ENCODE measurements at regions not wholly inside any gene's neighbourhood (a gene's known extent, or its start where the extent isn't known, plus 50 kb on each side); places are given as distances from the start of the nearest gene placed in this dataset.

GRCh38 chr2:184541591-184541990 is 56.7 kb upstream of the ZNF804A start:
- ATAC-seq (no peak), DNase-seq (ENCODE audit: low read depth, low spot score) (no peak)
- Histone ChIP-seq H3K9ac (ENCODE audit: low read length) (no peak overlapping the region), H3K27me3 (ENCODE audit: insufficient read depth, low read length) (no peaks in the 10 kb centered on the region), H3K36me3 (ENCODE audit: control insufficient read depth in 1 of 2, insufficient read depth in 2 of 2, low read length in 2 of 2) (no peaks in the 10 kb centered on the region), H3K79me2 (ENCODE audit: insufficient read depth, low read length) (no peaks in the 10 kb centered on the region), H3K4me2 (ENCODE audit: low read length) (no peak overlapping the region), H3K9me3 (ENCODE audit: control insufficient read depth in 1 of 2, insufficient read depth in 1 of 2, low read depth in 1 of 2, low read length in 2 of 2) (no peaks in the 10 kb centered on the region), H3K9me2 (ENCODE audit: insufficient read depth) (no peaks in the 10 kb centered on the region), H3K4me3 (replicated peaks in 1 of 2; ENCODE audit: low read depth in 1 of 2, low read length in 2 of 2) (no peak overlapping the region), H3K27ac (ENCODE audit: low read depth, low read length) (no peak overlapping the region), H4K20me1 (ENCODE audit: insufficient read depth) (no peaks in the 10 kb centered on the region), H2AFZ (ENCODE audit: low read depth, low read length, poor library complexity, severe bottlenecking) (no peak overlapping the region), H3K4me1 (ENCODE audit: control insufficient read depth in 1 of 2, insufficient read depth in 2 of 2, low read length in 2 of 2) (no peaks in the 10 kb centered on the region)
- TF ChIP-seq CTCF (IDR thresholded peaks at IDR 0.05 in 2 of 3, conservative IDR thresholded peaks at IDR 0.05 in 1 of 3; ENCODE audit: borderline replicate concordance in 1 of 3, insufficient read depth in 1 of 3, low read depth in 2 of 3, low read length in 2 of 3) (no peak), CEBPB (IDR thresholded peaks at IDR 0.05; ENCODE audit: low read depth) (no peak), JUND (IDR thresholded peaks at IDR 0.05) (no peak), POLR2AphosphoS5 (IDR thresholded peaks at IDR 0.05; ENCODE audit: low read depth, low read length) (no peak), ZNF274 (IDR thresholded peaks at IDR 0.05; ENCODE audit: low read depth, low read length) (no peak), CBX3 (IDR thresholded peaks at IDR 0.05; ENCODE audit: low read depth) (no peak), EZH2 (IDR thresholded peaks at IDR 0.05) (no peak), ELF1 (IDR thresholded peaks at IDR 0.05; ENCODE audit: borderline replicate concordance, low read depth) (no peak), SIN3A (IDR thresholded peaks at IDR 0.05; ENCODE audit: low read depth) (no peak), RAD21 (IDR thresholded peaks at IDR 0.05; ENCODE audit: low read depth) (no peak), ATF3 (IDR thresholded peaks at IDR 0.05) (no peak), EGR1 (IDR thresholded peaks at IDR 0.05; ENCODE audit: low read depth) (no peak), MAX (IDR thresholded peaks at IDR 0.05) (no peak), ZBTB33 (IDR thresholded peaks at IDR 0.05; ENCODE audit: extremely low read depth, insufficient replicate concordance, low read length) (no peak), FOSL1 (IDR thresholded peaks at IDR 0.05; ENCODE audit: low read depth) (no peak), POLR2A (IDR thresholded peaks at IDR 0.05; ENCODE audit: borderline replicate concordance, extremely low read depth, insufficient read depth, insufficient read length) (no peak), SP1 (IDR thresholded peaks at IDR 0.05; ENCODE audit: low read depth) (no peak), ZFX (IDR thresholded peaks at IDR 0.05) (no peak), YY1 (IDR thresholded peaks at IDR 0.05; ENCODE audit: extremely low read depth, insufficient replicate concordance, low read depth, low read length) (no peak), TCF7L2 (IDR thresholded peaks at IDR 0.05; ENCODE audit: borderline replicate concordance, extremely low read depth, insufficient read depth, insufficient read length) (no peak)
- intact Hi-C loops (cut with micrococcal nuclease): no loop called here
- POLR2A ChIA-PET: no interaction called here
- no TSS peak for BruUV-seq (replicated peaks)
- RAD21 ChIA-PET (ENCODE audit: low non-redundant PET in 1 of 2, low total read pairs in 2 of 2, uncharacterized antibody in 2 of 2, unreplicated experiment in 2 of 2): no interaction called here
- CTCF ChIA-PET: no interaction called here
